Inferior parietal cortex (tissue), 1 donor: ENCODE measurements at regions not wholly inside any gene's neighbourhood (a gene's known extent, or its start where the extent isn't known, plus 50 kb on each side); places are given as distances from the start of the nearest gene placed in this dataset.

Experiments used
- DNase-seq: peaks from one replicate; pipeline ENCODE4 v3.0.0-alpha.2; 2016; ENCODE audit errors: extremely low spot score

GRCh38 chr6:144335311-144335861 lies 50.3 kb downstream of the UTRN start:
- DNase-seq = no peak

GRCh38 chr6:144335914-144336313 lies 50.8 kb downstream of the UTRN start:
- DNase-seq = no peak

- DNase-seq = no peak
These were observed 51.8 kb downstream of the UTRN start for GRCh38 chr6:144336900-144337299.

- no peak for DNase-seq
These were observed 53.3 kb downstream of the UTRN start for GRCh38 chr6:144338474-144338873.

- DNase-seq = no peak
These were observed 54.0 kb downstream of the UTRN start for GRCh38 chr6:144338951-144339700.

GRCh38 chr6:144339859-144340452 lies 54.8 kb downstream of the UTRN start:
- no peak for DNase-seq

GRCh38 chr6:144340541-144341371 lies 55.6 kb downstream of the UTRN start:
- DNase-seq = no peak

GRCh38 chr6:144341831-144342527 lies 56.8 kb downstream of the UTRN start:
- DNase-seq = no peak

- no peak for DNase-seq
These were observed 58.7 kb downstream of the UTRN start for GRCh38 chr6:144343701-144344428.

- no peak for DNase-seq
These were observed 59.5 kb downstream of the UTRN start for GRCh38 chr6:144344646-144345045.

GRCh38 chr6:144345451-144345850 lies 60.3 kb downstream of the UTRN start:
- no peak for DNase-seq

- DNase-seq = no peak
These were observed 61.7 kb downstream of the UTRN start for GRCh38 chr6:144346719-144347447.

- DNase-seq = no peak
These were observed 62.3 kb downstream of the UTRN start for GRCh38 chr6:144347448-144347759.

GRCh38 chr6:144347933-144348332 lies 62.8 kb downstream of the UTRN start:
- DNase-seq = no peak

- no peak for DNase-seq
These were observed 64.8 kb downstream of the UTRN start for GRCh38 chr6:144349690-144350527.

- no peak for DNase-seq
These were observed 65.4 kb downstream of the UTRN start for GRCh38 chr6:144350528-144350880.

GRCh38 chr6:144351379-144352127 lies 66.4 kb downstream of the UTRN start:
- DNase-seq = no peak

GRCh38 chr6:144352331-144352730 lies 67.2 kb downstream of the UTRN start:
- DNase-seq = no peak

- no peak for DNase-seq
These were observed 68.8 kb downstream of the UTRN start for GRCh38 chr6:144353871-144354314.
